Stomach (tissue), 8 donors: ENCODE measurements at regions not wholly inside any gene's neighbourhood (a gene's known extent, or its start where the extent isn't known, plus 50 kb on each side); places are given as distances from the start of the nearest gene placed in this dataset.

ENCODE experiments used
- DNase-seq, 2 donors: peaks; one replicate each; pipeline versions ENCODE4 v3.0.0 to v3.0.0-alpha.2; 2013 to 2019
- H3K27ac ChIP-seq, 5 donors: fragments of 200-600 bp in 4 of 5; sonication (generic) in 4 of 5; one replicate each; pipeline ENCODE4 v1.5.1; 2013 to 2019; ENCODE audit warnings: mild to moderate bottlenecking in 1 of 5, moderate library complexity in 1 of 5
- H3K27me3 ChIP-seq, 3 donors: fragments of 200-600 bp; sonication (generic); one replicate each; pipeline ENCODE4 v1.5.1; 2017 to 2019; ENCODE audit warnings: mixed run types in 1 of 3
- H3K36me3 ChIP-seq, 4 donors: fragments of 200-600 bp; sonication (generic); 1 replicate in 3 of 4; 2 replicates in 1 of 4; pipeline ENCODE4 v1.5.1; 2016 to 2019
- H3K4me1 ChIP-seq, 4 donors: fragments of 200-600 bp; sonication (generic); one replicate each; pipeline ENCODE4 v1.5.1; 2016 to 2019
- H3K4me3 ChIP-seq, 4 donors: fragments of 200-600 bp; sonication (generic) in 3 of 4; one replicate each; pipeline ENCODE4 v1.5.1; 2016 to 2019; ENCODE audit warnings: mild to moderate bottlenecking in 1 of 4
- H3K9me3 ChIP-seq, 4 donors: fragments of 200-600 bp; sonication (generic); one replicate each; pipeline ENCODE4 v1.5.1; 2016 to 2019
- EP300 ChIP-seq: sonication (generic); formaldehyde crosslinking; IDR thresholded peaks from one replicate; pipeline ENCODE4 v1.6.1; 2017; ENCODE audit warnings: antibody characterized with exemption
- POLR2A ChIP-seq, 4 donors: fragments of 450-650 bp; IDR thresholded peaks; one replicate each; pipeline ENCODE4 v1.6.1; 2016; ENCODE audit warnings: antibody characterized with exemption in 4 of 4, control low read depth in 2 of 4, mild to moderate bottlenecking in 1 of 4, moderate library complexity in 1 of 4
- POLR2AphosphoS5 ChIP-seq, 3 donors: sonication (generic); formaldehyde crosslinking; IDR thresholded peaks; one replicate each; pipeline ENCODE4 v1.6.1; 2016; ENCODE audit warnings: antibody characterized with exemption in 3 of 3
- WGBS, 5 donors: extraction: QIAGEN DNeasy Blood & Tissue Kit in 3 of 5; methylation state at CpG; one replicate each; pipeline versions ENCODE4 v1.1.5 to v1.1.7; 2013 to 2018; 5-methylcytosine and 5-hydroxymethylcytosine counted together
- intact Hi-C: fragments of 100-400 bp; cut with DNase I; formaldehyde crosslinking; loops from one replicate; pipeline ENCODE4 v1.15.1; 2023; ENCODE audit warnings: low total_unique reads
- TF ChIP-seq, protein P1 (sequence below), 7 experiments: fragments of 450-650 bp in 4 of 7; fragments of 200-600 bp in 3 of 7; sonication (generic) in 3 of 7; IDR thresholded peaks; one replicate each; pipeline ENCODE4 v1.5.1; 2016 to 2019; ENCODE audit warnings: antibody characterized with exemption in 7 of 7, control low read depth in 2 of 7, mild to moderate bottlenecking in 1 of 7
- donor health status: healthy with polysubstance abuse.
- donor health status: Bipolar disorder and iron deficiency.
- donor health status: healthy.

DNA sequence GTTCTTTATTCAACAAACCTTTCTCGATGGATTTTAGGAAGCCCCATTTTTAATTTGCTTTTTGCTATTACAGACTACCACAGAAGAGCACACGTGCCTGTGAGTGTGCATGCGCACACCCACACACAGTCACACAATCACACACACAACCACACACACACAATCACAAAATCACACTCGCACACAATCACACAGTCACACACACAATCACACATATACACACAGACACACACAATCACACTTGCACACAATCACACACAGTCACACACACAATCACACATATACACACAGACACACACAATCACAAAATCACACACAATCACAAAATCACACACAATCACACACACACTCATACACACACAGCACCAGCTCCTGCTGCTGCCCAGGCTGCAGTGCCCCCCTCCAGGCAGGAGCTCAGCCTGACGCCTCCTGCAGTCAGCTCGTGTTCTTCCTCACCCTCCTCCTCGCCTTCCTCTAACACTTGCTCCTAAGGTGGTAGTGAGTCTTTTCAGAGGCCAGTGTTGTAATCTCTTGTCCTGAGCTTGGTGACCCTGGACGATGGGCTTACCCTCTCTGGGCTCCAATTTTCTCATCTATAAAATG is 125.0 kb upstream of the SOX1 start:
- WGBS, 5 donors = 77 to 84% (median 80%) methylated on average over 8 of the region's 8 CpGs
- H3K36me3 ChIP-seq = no peaks in the 10 kb centered on the region
- no peak for TF ChIP-seq POLR2A (IDR thresholded peaks at IDR 0.05)
- TF ChIP-seq, protein P1, sequence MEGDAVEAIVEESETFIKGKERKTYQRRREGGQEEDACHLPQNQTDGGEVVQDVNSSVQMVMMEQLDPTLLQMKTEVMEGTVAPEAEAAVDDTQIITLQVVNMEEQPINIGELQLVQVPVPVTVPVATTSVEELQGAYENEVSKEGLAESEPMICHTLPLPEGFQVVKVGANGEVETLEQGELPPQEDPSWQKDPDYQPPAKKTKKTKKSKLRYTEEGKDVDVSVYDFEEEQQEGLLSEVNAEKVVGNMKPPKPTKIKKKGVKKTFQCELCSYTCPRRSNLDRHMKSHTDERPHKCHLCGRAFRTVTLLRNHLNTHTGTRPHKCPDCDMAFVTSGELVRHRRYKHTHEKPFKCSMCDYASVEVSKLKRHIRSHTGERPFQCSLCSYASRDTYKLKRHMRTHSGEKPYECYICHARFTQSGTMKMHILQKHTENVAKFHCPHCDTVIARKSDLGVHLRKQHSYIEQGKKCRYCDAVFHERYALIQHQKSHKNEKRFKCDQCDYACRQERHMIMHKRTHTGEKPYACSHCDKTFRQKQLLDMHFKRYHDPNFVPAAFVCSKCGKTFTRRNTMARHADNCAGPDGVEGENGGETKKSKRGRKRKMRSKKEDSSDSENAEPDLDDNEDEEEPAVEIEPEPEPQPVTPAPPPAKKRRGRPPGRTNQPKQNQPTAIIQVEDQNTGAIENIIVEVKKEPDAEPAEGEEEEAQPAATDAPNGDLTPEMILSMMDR (IDR thresholded peaks at IDR 0.05) = no peak

DNA sequence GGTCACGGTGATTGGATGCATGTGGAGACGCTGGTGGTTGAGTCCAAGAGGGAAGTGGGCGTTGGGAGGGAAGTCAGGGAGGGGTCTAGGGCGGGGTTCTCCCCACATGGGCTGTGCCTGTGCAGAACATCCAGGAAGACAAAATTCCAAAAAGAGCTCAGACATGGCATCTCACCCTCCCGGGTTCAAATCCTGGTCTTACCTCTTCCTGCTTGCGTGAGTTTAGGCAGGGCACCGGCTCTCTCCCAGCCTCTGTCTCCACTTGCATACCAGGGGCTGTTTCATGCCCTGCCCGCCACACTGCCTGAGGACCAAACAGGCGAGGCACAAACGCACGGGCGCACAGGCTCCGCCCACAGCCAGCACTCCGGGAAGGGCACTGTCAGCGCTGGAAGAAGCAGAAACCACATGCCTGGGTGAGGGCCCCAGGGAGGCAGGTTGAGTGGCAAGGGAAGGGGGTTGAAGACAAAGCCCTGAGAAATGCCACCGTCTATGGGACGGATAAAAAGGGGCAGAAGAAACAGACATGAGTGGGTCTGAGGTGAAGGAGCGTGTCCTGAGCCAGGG is 123.6 kb upstream of the SOX1 start:
- H3K9me3 ChIP-seq = no peaks in the 10 kb centered on the region
- TF ChIP-seq POLR2A (IDR thresholded peaks at IDR 0.05) = no peak
- TF ChIP-seq POLR2AphosphoS5 (IDR thresholded peaks at IDR 0.05) = no peak
- TF ChIP-seq EP300 = no peak
- TF ChIP-seq, protein P1 (IDR thresholded peaks at IDR 0.05) = no peak
- peak in 1 of 2 donors; percentile 13 for DNase-seq
- no peak overlapping the region for H3K27ac ChIP-seq
- H3K27me3 ChIP-seq = peaks cover 0 to 42% (median 0%) of the 10 kb centered on the region in 3 donors
- WGBS, 5 donors = 69 to 77% (median 75%) methylated on average over 18 of the region's 18 CpGs
- H3K36me3 ChIP-seq = no peaks in the 10 kb centered on the region
- no peaks in the 10 kb centered on the region for H3K4me1 ChIP-seq
- intact Hi-C loops = no loop called here
- H3K4me3 ChIP-seq = no peak overlapping the region

More for the DNA sequence above, 125.0 kb upstream of the SOX1 start:
- no peak for DNase-seq
- Histone ChIP-seq H3K9me3 (no peaks in the 10 kb centered on the region), H3K27me3 (peaks cover 0 to 48% (median 0%) of the 10 kb centered on the region in 3 donors), H3K4me1 (no peaks in the 10 kb centered on the region), H3K4me3 (no peak overlapping the region), H3K27ac (no peak overlapping the region)
- intact Hi-C loops = no loop called here

DNA sequence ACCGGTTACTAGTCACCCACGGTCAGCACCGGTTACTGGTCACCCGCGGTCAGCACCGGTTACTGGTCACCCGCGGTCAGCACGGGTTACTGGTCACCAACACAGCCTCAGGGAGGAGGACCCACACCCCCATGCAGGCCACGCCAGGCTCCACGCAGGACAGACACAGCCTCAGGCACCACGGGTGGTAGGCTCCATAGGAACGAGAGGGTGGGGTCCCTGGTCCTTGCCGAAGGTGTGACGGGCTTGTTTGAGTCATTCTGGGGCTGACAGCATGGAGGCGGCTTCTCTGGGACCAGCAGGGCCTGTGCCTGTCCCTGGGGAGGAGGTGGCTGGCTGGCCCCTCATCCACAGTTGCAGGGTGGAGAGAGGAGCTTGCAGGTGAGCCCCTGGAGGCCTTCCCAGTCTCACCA is 122.8 kb upstream of the SOX1 start:
- H3K4me1 ChIP-seq = no peaks in the 10 kb centered on the region
- 75 to 82% (median 80%) methylated on average over 15 to 16 of the region's 16 CpGs for WGBS, 5 donors
- H3K27me3 ChIP-seq = peaks cover 0 to 36% (median 0%) of the 10 kb centered on the region in 3 donors
- TF ChIP-seq EP300 (no peak), POLR2A (IDR thresholded peaks at IDR 0.05) (no peak), POLR2AphosphoS5 (IDR thresholded peaks at IDR 0.05) (no peak)
- TF ChIP-seq, protein P1 (IDR thresholded peaks at IDR 0.05) = no peak
- peaks cover 0 to 4% (median under 1%) of the 10 kb centered on the region in 4 donors for H3K9me3 ChIP-seq
- H3K4me3 ChIP-seq = no peak overlapping the region
- no peak overlapping the region for H3K27ac ChIP-seq
- H3K36me3 ChIP-seq = no peaks in the 10 kb centered on the region
- intact Hi-C loops = no loop called here
- no peak for DNase-seq

DNA sequence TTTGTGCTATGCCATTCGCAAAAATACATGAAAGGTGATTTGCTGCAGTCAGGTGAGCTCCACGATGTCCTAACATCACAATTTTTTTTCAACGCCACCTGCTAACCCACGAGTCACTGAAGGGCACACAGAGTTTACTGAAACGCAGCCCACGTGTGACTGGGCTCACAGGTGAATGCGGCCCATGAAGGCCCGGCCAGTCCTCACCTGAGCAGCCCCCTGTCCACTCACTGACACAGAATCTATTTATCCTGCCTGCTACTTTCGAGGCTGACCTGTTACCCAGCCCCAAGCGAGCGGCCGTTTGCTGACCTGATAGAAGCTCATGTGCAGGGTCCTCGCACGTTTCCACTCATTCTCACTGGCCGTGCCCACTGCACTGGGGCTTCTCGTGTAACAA is 121.9 kb upstream of the SOX1 start:
- intact Hi-C loops = no loop called here
- no peak overlapping the region for H3K4me3 ChIP-seq

More for the DNA sequence above, 121.9 kb upstream of the SOX1 start:
- no peak overlapping the region for H3K27ac ChIP-seq
- H3K36me3 ChIP-seq = no peaks in the 10 kb centered on the region
- H3K27me3 ChIP-seq = peaks cover 0 to 39% (median 0%) of the 10 kb centered on the region in 3 donors
- WGBS, 5 donors = 72 to 81% (median 80%) methylated on average over 16 of the region's 16 CpGs
- no peaks in the 10 kb centered on the region for H3K4me1 ChIP-seq
- peaks cover 0 to 14% (median 8%) of the 10 kb centered on the region in 4 donors for H3K9me3 ChIP-seq
- DNase-seq = peak in 1 of 2 donors; percentile 16
- TF ChIP-seq POLR2A (IDR thresholded peaks at IDR 0.05) = no peak
- no peak for TF ChIP-seq EP300
- TF ChIP-seq, protein P1 (IDR thresholded peaks at IDR 0.05) = no peak
- TF ChIP-seq POLR2AphosphoS5 (IDR thresholded peaks at IDR 0.05) = no peak
